SKM-1 treated with dmso at 0.1 percent for 144 hours (cell line): ENCODE measurements at regions not wholly inside any gene's neighbourhood (a gene's known extent, or its start where the extent isn't known, plus 50 kb on each side); places are given as distances from the start of the nearest gene placed in this dataset.

Experiments used
- DNase-seq: peaks from one replicate; lab custom pipeline; 2025; ENCODE audit not compliant: unreplicated experiment; lab: John Stamatoyannopoulos, UW

DNA sequence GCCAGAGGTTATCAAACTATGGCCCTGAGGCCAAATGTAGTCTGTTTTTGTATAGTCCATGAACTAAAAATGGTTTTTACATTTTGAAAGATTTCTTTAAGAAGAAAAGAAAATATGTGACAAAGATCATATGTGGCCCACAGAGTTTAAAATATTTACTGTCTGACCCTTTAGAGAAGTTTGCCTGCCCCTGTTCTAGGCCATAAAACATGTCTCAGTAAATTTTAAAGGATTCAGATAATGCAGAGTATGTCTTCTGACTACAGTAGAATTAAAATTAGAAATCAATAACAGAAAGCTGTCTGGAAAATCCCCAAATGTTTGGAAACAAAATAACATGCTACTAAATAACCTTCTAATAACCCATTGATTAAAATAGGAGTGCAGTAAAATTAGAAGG lies 86.3 kb downstream of the KCNRG start:
- no peak for DNase-seq

DNA sequence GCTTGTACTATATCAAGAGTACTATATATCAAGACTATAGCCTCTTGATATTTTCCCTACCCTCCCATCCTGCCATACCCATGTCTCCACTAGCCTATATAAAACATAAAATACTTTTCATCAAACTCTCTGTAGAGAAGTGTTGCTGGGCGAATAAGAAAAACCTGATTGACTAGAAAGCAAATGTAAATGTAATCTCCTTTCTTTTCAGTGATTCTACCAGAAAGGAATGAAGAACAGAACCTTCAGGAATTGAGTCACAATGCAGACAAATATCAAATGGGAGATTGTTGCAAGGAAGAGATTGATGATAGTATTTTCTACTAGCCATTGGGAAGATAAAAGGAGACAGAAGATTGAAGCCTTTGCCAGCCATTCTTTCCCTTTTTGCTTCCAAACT lies 89.2 kb downstream of the KCNRG start:
- no peak for DNase-seq

DNA sequence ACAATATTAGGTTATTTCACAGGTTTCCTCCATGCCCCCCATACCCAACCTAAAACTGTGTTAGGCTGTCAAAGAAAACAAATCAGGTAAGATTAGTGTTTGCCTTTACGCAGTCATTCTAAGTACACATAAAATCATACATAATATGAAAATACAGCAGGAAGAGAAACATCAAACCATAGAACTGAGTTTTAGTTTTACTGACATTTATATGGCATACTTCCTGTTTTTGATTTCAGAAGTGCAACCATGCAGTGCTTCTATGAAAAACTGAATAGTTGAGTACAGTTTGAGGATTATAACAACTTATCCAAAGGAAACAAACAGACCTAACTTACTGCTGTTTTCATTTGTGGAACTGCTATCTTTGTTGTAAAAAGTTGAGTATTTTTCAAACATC lies 91.3 kb downstream of the KCNRG start:
- no peak for DNase-seq

DNA sequence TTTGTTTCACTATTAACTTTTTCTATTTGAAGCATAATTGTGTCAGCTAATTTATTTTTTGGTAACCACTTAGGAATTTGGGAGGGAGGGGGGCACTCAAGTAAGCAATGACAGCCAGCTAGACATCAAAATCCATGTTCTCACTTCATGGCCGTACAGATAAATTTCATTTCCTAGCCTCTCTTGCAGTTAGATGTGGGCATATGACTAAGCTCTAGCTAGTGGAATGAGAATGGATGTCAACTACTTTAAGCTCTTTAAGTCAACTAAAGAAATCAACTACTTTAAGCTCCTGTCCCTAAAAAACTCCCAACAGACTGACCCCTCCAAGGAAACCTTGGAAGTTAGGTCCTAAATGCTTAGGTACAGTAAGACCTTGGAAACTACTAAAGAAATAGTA lies 92.0 kb downstream of the KCNRG start:
- no peak for DNase-seq

DNA sequence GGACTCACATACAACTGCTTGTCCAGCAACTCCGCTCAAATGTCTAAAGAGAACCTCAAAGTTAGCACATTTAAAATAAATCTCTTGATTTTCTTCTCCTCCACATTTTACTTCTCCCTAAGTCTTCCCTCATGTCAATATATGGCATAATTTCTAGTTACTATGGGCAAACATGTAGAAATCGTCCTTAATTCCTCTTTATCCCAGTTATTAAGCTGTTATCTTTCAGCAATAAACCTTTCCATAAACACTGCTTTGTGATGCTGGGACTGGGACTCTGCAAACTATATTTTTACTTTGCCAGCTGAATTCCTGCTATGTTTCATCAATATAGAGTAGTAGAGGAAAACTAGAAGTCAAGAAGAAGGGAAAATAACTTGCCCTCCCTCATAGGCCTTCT lies 99.7 kb downstream of the KCNRG start:
- no peak for DNase-seq

DNA sequence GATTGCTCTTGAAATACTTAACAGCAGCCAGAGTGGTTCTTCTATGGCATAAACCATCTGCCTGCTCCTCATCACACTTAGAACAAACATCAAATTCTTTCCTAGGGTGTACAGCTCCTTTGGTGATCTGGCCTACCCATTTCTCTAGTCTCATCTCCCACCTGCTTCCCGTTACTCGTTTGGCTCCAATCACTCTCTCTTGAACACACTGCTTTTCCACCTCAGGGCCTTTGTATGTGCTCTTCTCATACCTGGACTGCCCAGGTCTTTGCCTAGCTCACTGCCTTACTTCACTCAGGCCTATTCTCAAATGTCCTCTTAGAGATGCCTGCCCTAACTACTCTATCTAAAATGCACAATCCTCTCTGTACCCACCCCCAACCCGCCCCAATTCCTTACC lies 100.5 kb downstream of the KCNRG start:
- DNase-seq = no peak

DNA sequence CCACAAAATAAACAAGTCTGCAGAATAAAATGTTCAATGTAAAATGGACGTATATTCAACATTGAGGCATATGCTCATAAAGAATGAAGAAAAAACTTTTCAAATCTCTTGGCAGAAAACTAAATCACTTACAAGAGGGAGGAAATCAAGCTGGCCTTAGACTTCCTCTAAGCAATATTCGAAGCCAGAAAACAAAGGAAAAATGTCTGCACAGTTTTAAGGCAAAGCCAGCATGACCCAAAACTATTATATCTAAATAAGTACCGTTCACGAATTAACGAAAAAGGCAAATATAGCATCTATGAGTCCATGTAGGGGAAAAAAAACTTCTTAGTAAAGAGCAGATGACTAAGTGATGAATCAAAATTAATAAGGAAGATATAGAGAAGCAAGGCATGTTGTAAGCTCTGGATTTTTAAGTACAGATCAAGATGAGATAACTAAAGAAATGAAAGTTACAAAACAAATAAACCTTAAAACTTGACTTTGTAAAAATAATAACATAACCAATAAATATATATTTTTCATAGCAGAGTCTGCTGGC lies 101.3 kb downstream of the KCNRG start:
- no peak for DNase-seq

DNA sequence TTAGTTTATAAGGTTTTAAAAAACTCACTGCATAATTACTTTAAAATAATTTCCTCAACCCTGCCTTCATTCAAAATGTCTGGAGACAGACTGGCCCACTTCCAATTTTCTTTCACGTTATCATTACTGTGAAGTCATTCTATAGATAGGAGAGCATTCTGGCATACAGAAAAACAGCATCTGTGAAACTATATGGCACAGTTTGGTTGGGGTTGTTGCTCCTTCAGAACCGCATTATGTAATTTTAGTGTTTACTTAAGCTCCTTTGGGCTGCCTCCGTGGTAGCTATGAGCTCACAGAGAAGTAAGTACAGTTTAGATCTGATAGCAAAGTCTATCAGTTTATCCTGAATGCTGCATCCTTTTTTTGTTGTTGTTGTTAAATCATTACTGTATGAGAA lies 104.3 kb downstream of the KCNRG start:
- no peak for DNase-seq

DNA sequence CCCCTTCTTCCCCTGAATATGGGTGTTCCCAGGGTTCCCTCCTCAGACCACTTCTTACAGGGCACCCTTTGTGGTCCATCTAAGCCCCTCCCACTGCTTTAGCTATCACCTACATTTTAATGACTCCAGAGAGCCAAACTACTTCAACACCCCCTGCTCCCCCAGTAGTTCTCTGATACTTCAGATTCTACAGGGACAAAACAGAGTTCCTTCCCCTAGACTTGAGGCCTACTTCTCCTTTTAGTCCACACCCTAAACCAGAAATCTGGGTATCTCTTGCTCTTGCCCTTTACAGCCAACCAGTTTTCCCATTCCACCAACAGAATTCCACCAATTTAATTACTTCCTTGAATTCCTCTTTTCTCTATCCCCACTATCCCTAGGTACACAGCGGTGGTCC lies 107.2 kb downstream of the KCNRG start:
- peak; percentile 60 for DNase-seq

DNA sequence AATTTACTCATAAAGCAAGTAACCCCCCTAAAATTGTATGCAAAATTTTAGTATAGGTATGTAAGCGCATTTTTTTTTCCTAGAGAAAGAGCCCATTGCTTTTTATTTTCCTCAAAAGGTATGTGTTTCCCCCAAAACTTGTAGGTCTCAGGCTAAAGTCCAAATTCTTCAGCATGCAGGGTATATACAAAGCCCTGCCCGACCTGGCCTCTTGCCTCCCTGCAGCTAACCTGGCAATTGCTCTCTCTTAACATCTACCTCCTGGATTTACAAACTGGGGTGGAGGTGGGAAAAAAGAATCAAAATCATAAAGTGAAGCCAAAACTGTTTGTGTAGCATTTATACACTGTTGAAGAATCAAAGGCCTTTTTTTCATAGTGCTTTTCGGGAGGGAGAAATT lies 107.8 kb downstream of the KCNRG start:
- DNase-seq = no peak

DNA sequence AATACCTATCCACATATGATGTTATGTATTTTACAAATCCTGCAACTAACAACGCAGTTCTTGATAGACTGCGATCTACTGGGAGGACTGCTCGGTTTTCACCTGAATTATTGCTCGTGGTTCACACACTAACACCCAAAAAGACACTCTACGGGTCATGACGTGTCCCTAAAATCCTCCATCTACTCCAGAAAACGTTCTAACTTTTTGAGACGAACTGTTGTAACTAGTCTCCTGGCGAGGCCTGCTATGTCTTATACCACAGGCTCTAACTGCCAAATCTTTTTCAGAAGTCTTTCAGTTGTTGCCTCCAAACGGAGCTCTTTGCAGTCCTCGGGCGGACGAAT lies 108.2 kb downstream of the KCNRG start:
- peak; percentile 57 for DNase-seq

DNA sequence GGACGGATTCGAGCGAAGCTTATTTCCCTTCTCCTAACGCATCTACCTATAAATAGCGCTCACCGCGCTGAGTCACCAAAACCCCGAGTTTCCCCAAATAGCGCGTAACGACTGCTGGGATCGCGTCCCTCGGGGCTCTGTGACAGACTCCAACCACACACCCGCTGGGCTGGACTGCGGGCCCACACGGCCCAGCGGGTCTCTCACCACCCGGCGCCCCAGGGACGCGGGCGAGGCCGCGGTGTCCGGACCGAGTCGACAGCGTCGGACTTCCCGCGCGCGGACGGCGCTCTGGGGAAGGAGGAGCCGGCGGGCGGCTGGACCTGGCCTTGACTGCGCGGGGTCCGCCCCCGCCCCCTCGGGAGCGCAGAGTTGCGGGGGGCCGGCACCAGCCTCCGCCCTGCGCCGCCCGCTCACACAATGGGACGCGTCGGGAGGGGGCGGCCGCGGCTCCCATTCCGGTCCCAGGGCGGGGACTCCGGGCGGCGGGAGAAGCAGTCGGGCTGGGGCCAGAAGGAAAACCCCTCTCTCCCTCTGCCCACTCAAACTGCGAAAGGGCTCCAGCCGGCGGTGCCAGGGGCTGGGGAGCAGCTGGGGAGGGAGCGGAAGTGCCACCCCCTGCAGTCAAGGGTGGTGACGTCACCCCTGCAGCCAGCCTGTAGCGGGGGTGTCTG lies 108.8 kb downstream of the KCNRG start:
- DNase-seq = peak; percentile 95

DNA sequence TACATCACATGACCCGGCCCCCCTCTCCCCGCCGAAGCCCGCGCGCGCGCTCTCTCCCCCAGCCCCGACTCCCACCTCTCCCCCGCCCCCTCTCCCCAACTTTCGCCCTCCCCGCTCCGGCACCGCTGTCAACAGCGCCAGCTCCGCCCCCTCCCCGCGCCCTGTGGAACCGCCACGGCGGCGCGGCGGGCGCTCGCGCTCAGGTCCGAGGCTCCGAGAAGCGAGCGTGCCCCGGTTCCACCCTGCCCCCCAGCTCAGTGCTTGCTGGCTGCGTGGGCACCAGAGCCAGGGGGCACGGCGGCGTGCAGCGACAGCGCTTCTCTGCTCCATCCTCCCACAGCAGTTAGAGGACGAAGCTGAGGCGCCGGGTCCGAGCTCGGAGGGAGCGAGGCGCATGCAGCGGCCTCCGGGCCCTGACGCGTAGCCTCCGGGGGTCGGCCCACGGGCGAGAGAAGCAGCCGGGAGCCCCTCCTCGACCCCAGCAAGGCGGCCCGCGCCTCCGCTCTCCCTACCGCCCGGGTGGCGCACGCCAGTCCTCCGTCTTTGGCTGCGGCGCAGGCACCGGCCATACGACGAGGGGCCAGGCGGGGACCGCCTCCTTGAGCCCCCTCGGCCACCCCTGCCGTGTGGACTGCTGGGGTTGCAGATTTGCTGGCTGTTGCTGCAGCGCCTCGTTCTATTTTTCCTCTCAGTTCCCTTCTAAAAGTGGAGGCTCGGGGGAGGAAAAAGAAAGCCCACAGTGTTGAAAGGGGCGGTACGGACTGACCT lies 109.5 kb downstream of the KCNRG start:
- no peak for DNase-seq

DNA sequence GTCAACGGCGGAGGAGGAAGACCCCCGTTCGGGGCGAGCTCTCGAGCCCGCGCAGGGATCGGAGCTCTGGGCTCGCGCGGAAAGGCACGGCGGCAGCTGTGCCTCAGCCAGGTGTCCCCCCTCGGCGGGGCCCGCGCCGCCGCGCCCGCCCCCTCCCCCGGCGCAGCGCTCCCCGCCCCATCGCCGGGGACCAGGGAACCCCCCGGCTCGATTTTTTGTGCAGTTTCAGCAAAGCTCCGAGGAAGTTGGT lies 110.0 kb downstream of the KCNRG start:
- DNase-seq = no peak

DNA sequence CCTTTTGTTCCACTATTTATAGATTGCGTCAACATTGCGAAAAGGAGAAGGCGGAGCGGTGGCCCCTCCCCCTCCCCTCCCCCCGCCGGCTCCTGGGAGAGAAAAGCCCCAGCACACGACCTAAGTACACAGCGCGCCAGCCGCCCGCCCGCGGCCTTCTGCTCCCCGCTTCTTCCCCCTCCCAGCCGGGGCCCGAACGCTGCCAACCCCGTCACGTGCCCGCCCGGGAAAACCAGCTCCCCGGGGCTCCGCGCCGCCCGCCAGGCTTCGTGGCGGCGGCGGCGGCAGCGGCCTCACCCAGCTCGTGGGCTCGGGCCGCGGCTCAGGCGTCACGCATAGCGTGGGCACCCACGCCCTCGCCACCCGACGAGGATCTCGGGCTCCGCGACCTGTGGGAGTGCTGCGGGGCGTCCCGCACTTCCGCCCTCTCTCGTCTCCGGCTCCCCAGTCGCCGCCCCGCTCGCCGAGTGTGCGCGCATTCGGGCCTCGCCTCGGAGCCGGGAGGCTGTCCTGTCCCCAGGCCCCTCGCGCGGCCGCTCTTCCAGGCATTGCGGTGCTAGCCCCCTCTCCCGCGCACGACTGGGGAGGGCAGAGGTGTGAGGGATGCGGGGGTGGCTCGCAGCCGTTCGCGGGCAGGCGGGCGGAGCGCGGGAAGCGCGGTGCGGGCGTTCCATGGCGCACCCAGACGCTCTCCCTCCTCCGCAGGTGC lies 110.5 kb downstream of the KCNRG start:
- peak; percentile 90 for DNase-seq

DNA sequence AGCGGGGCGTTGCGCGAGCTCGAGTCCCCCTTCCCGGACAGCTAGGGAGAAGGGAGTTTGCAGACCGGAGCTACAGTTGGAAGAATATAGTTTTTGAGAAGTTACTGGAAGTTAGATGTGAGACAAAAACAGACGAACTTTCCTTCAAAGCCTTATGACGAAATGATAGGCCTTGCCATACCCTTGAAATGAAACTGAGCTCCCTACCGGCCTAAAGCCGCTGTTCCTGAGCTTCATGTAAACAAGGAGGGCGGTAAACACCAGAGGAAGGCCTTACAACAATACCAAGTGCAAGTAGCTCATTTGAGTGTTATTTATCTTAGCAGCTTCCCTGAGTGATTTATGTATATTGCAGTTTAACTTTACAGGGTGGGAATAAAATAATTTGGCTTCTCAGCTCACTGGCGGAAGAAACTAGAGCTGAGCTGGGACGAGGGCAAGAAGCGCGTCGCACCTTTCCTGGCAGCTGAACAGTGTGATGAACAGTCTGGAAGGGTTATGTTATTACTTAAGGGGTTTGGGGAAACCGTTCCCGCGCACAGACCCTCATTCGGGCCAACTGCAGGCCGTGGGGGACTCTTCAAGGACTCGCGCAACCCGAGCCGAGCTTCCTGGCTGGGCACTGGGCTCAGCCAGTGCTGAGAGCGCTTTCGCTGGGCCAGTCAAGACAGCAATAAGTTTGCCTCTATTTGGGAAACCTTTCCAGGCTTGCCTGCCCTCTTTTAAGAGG lies 111.2 kb downstream of the KCNRG start:
- peak; percentile 39 for DNase-seq

DNA sequence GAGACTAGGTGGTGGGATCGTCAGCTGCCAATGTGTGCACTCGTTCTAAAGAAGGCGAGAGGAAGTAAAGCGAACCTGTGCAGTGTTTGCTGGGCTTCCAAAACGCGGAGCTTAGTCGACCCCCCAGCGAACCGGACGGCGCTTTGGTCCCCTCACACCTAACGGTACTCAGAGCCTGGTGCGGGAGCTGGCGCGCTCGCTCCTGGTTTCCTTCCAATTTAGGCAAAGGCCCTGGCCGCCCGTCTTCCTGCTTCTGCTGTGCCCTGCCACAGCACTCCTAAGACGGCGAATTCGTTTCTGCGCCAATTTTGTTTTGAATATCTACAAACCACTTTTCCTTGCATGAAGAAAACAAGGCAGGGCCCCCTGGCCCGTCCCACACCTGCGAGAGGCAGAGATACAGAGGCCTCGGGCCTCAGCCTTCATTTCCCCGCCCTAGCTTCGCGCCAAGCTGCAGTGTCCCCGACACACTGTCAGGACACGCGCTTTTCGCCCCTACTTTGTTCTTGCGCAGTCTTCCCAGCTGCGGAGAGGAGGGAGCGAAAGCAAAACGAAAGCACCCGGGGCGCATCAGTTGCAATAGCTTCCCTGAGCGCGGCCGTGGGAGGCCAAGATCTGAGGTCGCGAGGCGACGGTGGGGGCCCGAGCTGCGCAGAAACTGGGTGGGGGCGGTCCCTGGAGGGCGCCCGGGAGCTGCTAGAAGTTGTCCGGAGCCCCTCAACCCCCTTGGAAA lies 111.9 kb downstream of the KCNRG start:
- DNase-seq = no peak

DNA sequence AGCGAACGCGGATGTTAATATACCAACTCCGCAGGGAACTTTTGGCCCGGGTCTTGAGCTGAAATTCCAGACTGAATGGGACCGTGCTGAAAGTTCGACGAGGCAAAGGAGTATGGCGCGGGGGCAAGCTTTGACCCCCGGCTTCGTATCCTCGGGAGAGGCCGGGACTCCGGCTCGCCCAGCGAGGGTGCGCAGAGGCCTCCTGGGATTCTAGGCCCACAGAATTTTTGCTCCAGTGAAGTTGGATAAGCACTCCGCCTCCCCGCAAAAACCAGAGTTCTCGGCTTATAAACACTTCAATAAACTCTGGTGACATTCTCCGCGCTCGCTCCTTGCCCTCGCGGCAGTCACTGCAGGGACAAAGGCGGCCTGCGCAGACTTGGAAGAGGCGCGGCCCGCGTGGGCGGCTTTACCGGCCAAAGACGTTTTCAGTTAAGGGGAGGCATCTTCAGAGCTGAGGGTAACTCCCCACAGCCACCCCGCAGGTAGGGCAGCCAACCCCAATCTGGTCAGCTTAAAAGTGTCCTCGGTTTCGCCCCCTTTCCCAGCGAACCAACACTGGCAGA lies 112.6 kb downstream of the KCNRG start:
- no peak for DNase-seq

DNA sequence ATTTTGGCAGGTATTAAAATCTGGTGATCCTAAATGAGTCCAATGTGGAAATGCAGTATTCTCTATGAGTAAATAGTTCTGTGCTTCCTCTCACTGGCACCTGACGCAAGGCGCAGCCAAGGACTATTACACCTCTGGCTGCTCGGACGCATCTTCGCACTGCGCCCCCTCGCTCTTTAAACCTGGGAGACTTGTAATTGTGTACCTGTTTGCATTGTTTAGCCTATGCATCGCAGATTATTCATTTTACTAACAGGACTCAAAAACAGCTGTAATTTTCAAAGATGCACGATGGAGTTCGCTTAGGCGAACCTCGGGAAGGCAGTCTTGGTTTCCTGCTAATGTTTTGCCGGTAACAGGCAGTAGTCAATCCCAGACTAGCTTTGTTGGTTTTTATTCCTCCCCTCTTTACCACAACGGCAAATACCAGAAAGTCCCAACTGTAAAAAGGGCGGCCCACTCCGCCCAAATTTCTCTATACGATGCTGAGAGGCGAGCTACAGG lies 113.2 kb downstream of the KCNRG start:
- DNase-seq = no peak

DNA sequence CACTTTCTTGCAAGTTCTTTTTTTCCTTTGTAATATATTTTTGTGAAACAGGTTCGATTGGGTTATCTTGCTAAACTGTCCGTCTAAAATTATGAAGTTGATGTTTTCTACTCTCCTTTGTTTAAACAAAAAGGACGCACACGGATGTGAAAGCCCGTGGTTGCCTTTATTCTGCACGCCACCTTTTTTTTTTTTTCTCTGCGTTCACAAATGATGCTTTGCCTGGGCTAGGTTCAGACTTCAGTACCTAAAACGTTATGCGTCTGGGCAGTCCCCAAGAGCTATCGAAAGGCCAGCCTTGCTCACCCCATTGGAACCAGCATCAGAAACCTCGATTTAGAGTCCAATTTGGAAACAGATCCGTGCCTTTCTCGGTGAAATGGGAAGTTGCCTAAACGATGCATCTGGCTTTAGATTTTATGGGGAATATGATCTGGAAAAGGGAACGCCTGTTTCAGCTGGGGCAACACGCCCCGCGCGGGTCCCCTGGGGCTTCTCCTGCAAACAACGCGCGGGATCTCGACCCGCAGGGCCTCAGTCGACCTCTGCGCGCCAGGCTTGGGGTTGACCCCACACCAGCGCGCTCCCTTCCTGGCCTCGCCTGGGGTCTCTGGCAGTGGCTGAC lies 113.9 kb downstream of the KCNRG start:
- DNase-seq = no peak
